Neuronal stem cell (in vitro differentiated cells): ENCODE measurements at regions not wholly inside any gene's neighbourhood (a gene's known extent, or its start where the extent isn't known, plus 50 kb on each side); places are given as distances from the start of the nearest gene placed in this dataset.

ENCODE experiments used
- DNase-seq: peaks from one replicate; pipeline ENCODE4 v3.0.0-alpha.2; 2013; ENCODE audit warnings: low spot score
- H2AFZ ChIP-seq: one replicate; pipeline ENCODE4 v1.6.1; 2013; ENCODE audit warnings: mild to moderate bottlenecking, low read length, inconsistent platforms
- H2AK5ac ChIP-seq: 2 replicates; pipeline ENCODE4 v1.6.1; 2013; ENCODE audit warnings: low read depth, mild to moderate bottlenecking, inconsistent platforms, low read length, moderate library complexity, mixed read lengths
- H2BK120ac ChIP-seq: 2 replicates; pipeline ENCODE4 v1.6.1; 2013; ENCODE audit warnings: low read depth, mild to moderate bottlenecking, inconsistent platforms, low read length, moderate library complexity, mixed read lengths
- H2BK12ac ChIP-seq: one replicate; pipeline ENCODE4 v1.6.1; 2013; ENCODE audit warnings: low read length, inconsistent platforms
- H2BK15ac ChIP-seq: 2 replicates; pipeline ENCODE4 v1.6.1; 2013; ENCODE audit warnings: mild to moderate bottlenecking, low read length, inconsistent platforms, mixed read lengths
- H2BK5ac ChIP-seq: one replicate; pipeline ENCODE4 v1.6.1; 2013; ENCODE audit warnings: inconsistent platforms, mild to moderate bottlenecking, low read length, moderate library complexity
- H3K14ac ChIP-seq: one replicate; pipeline ENCODE4 v1.6.1; 2013; ENCODE audit warnings: low read length, inconsistent platforms
- H3K18ac ChIP-seq: 2 replicates; pipeline ENCODE4 v1.6.1; 2013; ENCODE audit warnings: low read length, inconsistent platforms
- H3K23ac ChIP-seq: 2 replicates; pipeline ENCODE4 v1.6.1; 2013; ENCODE audit warnings: low read depth, mild to moderate bottlenecking, mixed read lengths, low read length, inconsistent platforms; ENCODE audit not compliant: poor library complexity
- H3K27ac ChIP-seq: replicated peaks from 3 replicates; pipeline ENCODE4 v1.5.1; 2013; ENCODE audit warnings: low read length, inconsistent platforms
- H3K27me3 ChIP-seq, 3 experiments: 2 replicates each; pipeline ENCODE4 v1.6.1; 2013; ENCODE audit warnings: low read length in 3 of 3, mild to moderate bottlenecking in 2 of 3, inconsistent platforms in 1 of 3, low read depth in 1 of 3, mixed read lengths in 1 of 3, moderate library complexity in 1 of 3; ENCODE audit not compliant: control insufficient read depth in 3 of 3, insufficient read depth in 3 of 3
- H3K36me3 ChIP-seq, 2 donors: replicated peaks in 1 of 2; 2 replicates each; pipeline ENCODE4 v1.6.1; 2013; ENCODE audit warnings: low read length in 2 of 2; ENCODE audit not compliant: control insufficient read depth in 2 of 2, insufficient read depth in 2 of 2
- H3K4ac ChIP-seq: 2 replicates; pipeline ENCODE4 v1.6.1; 2013; ENCODE audit warnings: inconsistent platforms, mild to moderate bottlenecking, low read length, moderate library complexity
- H3K4me1 ChIP-seq, 2 donors: 1 replicate in 1 of 2; 2 replicates in 1 of 2; pipeline ENCODE4 v1.6.1; 2013; ENCODE audit warnings: low read length in 2 of 2, low read depth in 1 of 2; ENCODE audit not compliant: control insufficient read depth in 2 of 2, insufficient read depth in 1 of 2
- H3K4me2 ChIP-seq: one replicate; pipeline ENCODE4 v1.6.1; 2013; ENCODE audit warnings: mild to moderate bottlenecking, low read length, inconsistent platforms; ENCODE audit not compliant: insufficient read depth, poor library complexity, severe bottlenecking
- H3K4me3 ChIP-seq, 2 donors: 2 replicates each; pipeline ENCODE4 v1.5.1; 2013; ENCODE audit warnings: low read length in 2 of 2, mild to moderate bottlenecking in 2 of 2, inconsistent platforms in 1 of 2, moderate library complexity in 1 of 2
- H3K79me1 ChIP-seq: one replicate; pipeline ENCODE4 v1.6.1; 2013; ENCODE audit warnings: low read depth, mild to moderate bottlenecking, inconsistent platforms, low read length, moderate library complexity
- H3K9ac ChIP-seq: one replicate; pipeline ENCODE4 v1.6.1; 2013; ENCODE audit warnings: mild to moderate bottlenecking, low read depth, low read length, inconsistent platforms; ENCODE audit not compliant: poor library complexity
- H3K9me3 ChIP-seq, 2 donors: replicated peaks in 1 of 2; 2 replicates each; pipeline versions ENCODE3 to v1.6.1; 2013; ENCODE audit warnings: low read length in 2 of 2, mild to moderate bottlenecking in 2 of 2, inconsistent platforms in 1 of 2, low read depth in 1 of 2, mixed read lengths in 1 of 2, moderate library complexity in 1 of 2; ENCODE audit not compliant: control insufficient read depth in 2 of 2, insufficient read depth in 1 of 2
- H4K8ac ChIP-seq: one replicate; pipeline ENCODE4 v1.6.1; 2013; ENCODE audit warnings: low read depth, mild to moderate bottlenecking, inconsistent platforms, low read length, moderate library complexity
- H4K91ac ChIP-seq: one replicate; pipeline ENCODE4 v1.6.1; 2013; ENCODE audit warnings: low read length, low read depth, mild to moderate bottlenecking, inconsistent platforms; ENCODE audit not compliant: poor library complexity
- WGBS, 2 donors: extraction: QIAGEN DNeasy Blood & Tissue Kit; methylation state at CpG; one replicate each; pipeline ENCODE4 v1.1.7; 2013; ENCODE audit warnings: missing lambda C conversion rate in 2 of 2, mixed read lengths in 1 of 2; ENCODE audit not compliant: insufficient read length in 2 of 2, insufficient replicate concordance in 1 of 2; ENCODE audit errors: extremely low coverage in 2 of 2; 5-methylcytosine and 5-hydroxymethylcytosine counted together

- Histone ChIP-seq H3K9me3 (peaks cover 0 to under 1% of the 10 kb centered on the region in 2 donors), H3K79me1 (no peaks in the 10 kb centered on the region), H2AFZ (peak overlapping the region; percentile 63), H3K23ac (no peak overlapping the region), H3K9ac (no peak overlapping the region), H3K14ac (no peak overlapping the region), H3K4me1 (peaks cover 0 to 14% of the 10 kb centered on the region in 2 donors), H4K8ac (no peak overlapping the region), H3K4me3 (peak overlapping the region; percentile 5 to 69), H3K4ac (no peak overlapping the region), H4K91ac (no peak overlapping the region), H3K36me3 (no peaks in the 10 kb centered on the region), H3K27me3 (peaks cover 0 to 33% (median 0%) of the 10 kb centered on the region in 3 experiments), H2BK120ac (no peak overlapping the region), H2BK5ac (no peak overlapping the region), H3K18ac (no peak overlapping the region), H2AK5ac (no peak overlapping the region), H2BK12ac (no peak overlapping the region), H3K27ac (no peak overlapping the region), H3K4me2 (peak overlapping the region; percentile 56), H2BK15ac (no peak overlapping the region)
- WGBS, 2 donors: no CpG with 5 or more reads among the region's 13 CpGs
- DNase-seq: peak; percentile 38
Observed at GRCh38 chr14:23694949-23695663, 58.9 kb downstream of the DHRS2 start.

GRCh38 chr14:23695664-23695999, 59.5 kb downstream of the DHRS2 start:
- peak overlapping the region; percentile 56 for H3K4me2 ChIP-seq
- no peak overlapping the region for H3K4ac ChIP-seq
- DNase-seq: no peak
- H3K79me1 ChIP-seq: no peaks in the 10 kb centered on the region
- no peak overlapping the region for H3K4me3 ChIP-seq
- no peak overlapping the region for H3K23ac ChIP-seq
- no peak overlapping the region for H4K91ac ChIP-seq
- H3K4me1 ChIP-seq: peaks cover 0 to 14% of the 10 kb centered on the region in 2 donors
- peak overlapping the region; percentile 60 for H2AFZ ChIP-seq
- no peaks in the 10 kb centered on the region for H3K36me3 ChIP-seq
- no peak overlapping the region for H4K8ac ChIP-seq
- H2BK120ac ChIP-seq: no peak overlapping the region
- peaks cover 0 to 33% (median 0%) of the 10 kb centered on the region in 3 experiments for H3K27me3 ChIP-seq
- no peak overlapping the region for H2BK12ac ChIP-seq
- no peak overlapping the region for H3K14ac ChIP-seq
- H3K9me3 ChIP-seq: no peaks in the 10 kb centered on the region
- no peak overlapping the region for H2BK15ac ChIP-seq
- no peak overlapping the region for H3K18ac ChIP-seq
- no peak overlapping the region for H2AK5ac ChIP-seq
- H3K27ac ChIP-seq: no peak overlapping the region
- H3K9ac ChIP-seq: no peak overlapping the region
- no CpG with 5 or more reads among the region's 8 CpGs for WGBS, 2 donors
- no peak overlapping the region for H2BK5ac ChIP-seq

- Histone ChIP-seq H3K27ac (no peak overlapping the region), H3K4ac (no peak overlapping the region), H3K4me1 (peaks cover 0 to 14% of the 10 kb centered on the region in 2 donors), H3K18ac (no peak overlapping the region), H4K8ac (no peak overlapping the region), H3K36me3 (no peaks in the 10 kb centered on the region), H3K4me2 (no peak overlapping the region), H2BK15ac (no peak overlapping the region), H2AFZ (no peak overlapping the region), H3K27me3 (peaks cover 0 to 33% (median 0%) of the 10 kb centered on the region in 3 experiments), H3K79me1 (no peaks in the 10 kb centered on the region), H2BK12ac (no peak overlapping the region), H3K4me3 (no peak overlapping the region), H2BK120ac (no peak overlapping the region), H3K9me3 (no peaks in the 10 kb centered on the region), H2BK5ac (no peak overlapping the region), H2AK5ac (no peak overlapping the region), H3K23ac (no peak overlapping the region), H4K91ac (no peak overlapping the region), H3K14ac (no peak overlapping the region), H3K9ac (no peak overlapping the region)
- no CpG with 5 or more reads among the region's 5 CpGs for WGBS, 2 donors
- DNase-seq: no peak
Observed at GRCh38 chr14:23696701-23697239, 60.6 kb downstream of the DHRS2 start.

DNA sequence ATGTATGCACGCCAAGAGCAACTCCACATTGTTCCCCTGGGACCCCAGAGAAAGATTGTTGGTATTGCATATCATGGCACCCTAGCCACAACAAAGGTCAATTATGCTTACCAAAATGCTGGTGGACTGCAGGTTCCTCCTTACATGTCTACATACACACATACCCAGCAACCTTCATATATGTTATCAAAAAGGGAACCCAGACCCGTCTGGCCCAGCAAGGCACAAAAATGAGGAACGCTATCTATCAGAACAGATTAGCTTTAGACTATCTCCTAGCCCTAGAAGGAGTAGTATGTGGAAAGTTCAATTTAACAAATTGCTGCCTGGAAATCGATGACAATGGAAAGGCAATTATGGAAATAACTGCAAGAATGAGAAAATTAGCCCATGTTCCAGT, 61.5 kb downstream of the DHRS2 start:
- Histone ChIP-seq H3K4me2 (no peak overlapping the region), H3K27ac (no peak overlapping the region), H4K8ac (no peak overlapping the region), H3K27me3 (peaks cover 0 to 33% (median 0%) of the 10 kb centered on the region in 3 experiments), H3K4me1 (peaks cover 0 to 14% of the 10 kb centered on the region in 2 donors), H3K14ac (no peak overlapping the region), H3K4me3 (no peak overlapping the region), H2AK5ac (no peak overlapping the region), H3K18ac (no peak overlapping the region), H2BK15ac (no peak overlapping the region), H2AFZ (no peak overlapping the region), H3K4ac (no peak overlapping the region), H4K91ac (no peak overlapping the region), H2BK120ac (no peak overlapping the region), H3K36me3 (no peaks in the 10 kb centered on the region), H2BK12ac (no peak overlapping the region), H3K23ac (no peak overlapping the region), H3K9me3 (no peaks in the 10 kb centered on the region), H2BK5ac (no peak overlapping the region), H3K9ac (no peak overlapping the region), H3K79me1 (no peaks in the 10 kb centered on the region)
- no peak for DNase-seq
- no CpG with 5 or more reads among the region's 4 CpGs for WGBS, 2 donors
